ENCODE measurements at regions not wholly inside any gene's neighbourhood (a gene's known extent, or its start where the extent isn't known, plus 50 kb on each side); places are given as distances from the start of the nearest gene placed in this dataset.

DNA sequence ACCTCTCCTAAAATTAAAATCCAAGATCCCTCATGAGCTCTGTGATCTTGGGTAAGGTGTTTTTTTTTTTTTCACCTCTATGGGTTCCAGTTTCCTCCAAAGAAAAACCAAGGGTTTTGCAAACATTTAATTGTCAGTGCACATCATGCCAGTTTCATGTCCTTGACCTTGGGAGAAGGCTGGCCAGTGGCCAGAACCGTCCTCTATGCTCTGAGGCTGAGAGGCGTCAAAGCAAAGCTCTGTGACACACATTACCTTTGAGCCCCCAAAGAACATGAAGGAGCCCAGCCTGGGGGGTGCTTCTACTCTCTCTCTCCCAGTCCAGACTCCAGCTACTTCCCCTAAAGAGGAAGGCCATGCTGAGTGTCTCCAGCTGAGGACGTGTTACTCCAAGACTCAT lies 145.5 kb upstream of the TMEM132C start:
- no peak overlapping the region for H3K4me3 ChIP-seq (ENCODE audit: low read depth, low read length)

DNA sequence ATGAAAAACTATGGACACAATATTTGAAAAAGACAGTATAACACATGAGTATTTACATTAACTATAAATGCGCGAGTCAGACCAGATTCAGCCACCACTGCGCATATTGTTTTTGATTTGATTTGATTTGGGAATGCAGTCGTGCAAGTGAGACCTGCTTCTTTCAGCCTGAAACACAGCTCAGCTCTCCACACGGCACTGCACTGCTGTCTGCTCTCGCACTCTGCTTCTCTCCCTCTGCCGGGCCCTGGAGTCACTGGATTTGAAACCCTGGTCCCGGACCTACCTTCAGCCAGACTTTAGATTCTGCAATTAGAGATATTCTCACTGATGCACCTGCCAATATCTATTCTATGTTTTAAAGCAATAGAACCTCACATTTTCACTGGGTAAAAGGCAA lies 143.9 kb upstream of the TMEM132C start:
- Histone ChIP-seq H3K4me3 (ENCODE audit: low read depth, low read length) (no peak overlapping the region), H3K27ac (no peak overlapping the region), H3K27me3 (ENCODE audit: insufficient read depth, low read depth, severe bottlenecking) (no peaks in the 10 kb centered on the region), H3K36me3 (no peaks in the 10 kb centered on the region), H3K9me3 (ENCODE audit: severe bottlenecking) (no peaks in the 10 kb centered on the region)
- DNase-seq = no peak
- TF ChIP-seq, protein P1, sequence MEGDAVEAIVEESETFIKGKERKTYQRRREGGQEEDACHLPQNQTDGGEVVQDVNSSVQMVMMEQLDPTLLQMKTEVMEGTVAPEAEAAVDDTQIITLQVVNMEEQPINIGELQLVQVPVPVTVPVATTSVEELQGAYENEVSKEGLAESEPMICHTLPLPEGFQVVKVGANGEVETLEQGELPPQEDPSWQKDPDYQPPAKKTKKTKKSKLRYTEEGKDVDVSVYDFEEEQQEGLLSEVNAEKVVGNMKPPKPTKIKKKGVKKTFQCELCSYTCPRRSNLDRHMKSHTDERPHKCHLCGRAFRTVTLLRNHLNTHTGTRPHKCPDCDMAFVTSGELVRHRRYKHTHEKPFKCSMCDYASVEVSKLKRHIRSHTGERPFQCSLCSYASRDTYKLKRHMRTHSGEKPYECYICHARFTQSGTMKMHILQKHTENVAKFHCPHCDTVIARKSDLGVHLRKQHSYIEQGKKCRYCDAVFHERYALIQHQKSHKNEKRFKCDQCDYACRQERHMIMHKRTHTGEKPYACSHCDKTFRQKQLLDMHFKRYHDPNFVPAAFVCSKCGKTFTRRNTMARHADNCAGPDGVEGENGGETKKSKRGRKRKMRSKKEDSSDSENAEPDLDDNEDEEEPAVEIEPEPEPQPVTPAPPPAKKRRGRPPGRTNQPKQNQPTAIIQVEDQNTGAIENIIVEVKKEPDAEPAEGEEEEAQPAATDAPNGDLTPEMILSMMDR (IDR thresholded peaks at IDR 0.05; ENCODE audit: low read depth, low read length) = no peak

More for the DNA sequence above, 145.5 kb upstream of the TMEM132C start:
- H3K36me3 ChIP-seq = no peaks in the 10 kb centered on the region
- DNase-seq = no peak
- TF ChIP-seq, protein P1 (IDR thresholded peaks at IDR 0.05; ENCODE audit: low read depth, low read length) = no peak
- H3K27me3 ChIP-seq (ENCODE audit: insufficient read depth, low read depth, severe bottlenecking) = no peaks in the 10 kb centered on the region
- no peaks in the 10 kb centered on the region for H3K9me3 ChIP-seq (ENCODE audit: severe bottlenecking)
- H3K27ac ChIP-seq = no peak overlapping the region

DNA sequence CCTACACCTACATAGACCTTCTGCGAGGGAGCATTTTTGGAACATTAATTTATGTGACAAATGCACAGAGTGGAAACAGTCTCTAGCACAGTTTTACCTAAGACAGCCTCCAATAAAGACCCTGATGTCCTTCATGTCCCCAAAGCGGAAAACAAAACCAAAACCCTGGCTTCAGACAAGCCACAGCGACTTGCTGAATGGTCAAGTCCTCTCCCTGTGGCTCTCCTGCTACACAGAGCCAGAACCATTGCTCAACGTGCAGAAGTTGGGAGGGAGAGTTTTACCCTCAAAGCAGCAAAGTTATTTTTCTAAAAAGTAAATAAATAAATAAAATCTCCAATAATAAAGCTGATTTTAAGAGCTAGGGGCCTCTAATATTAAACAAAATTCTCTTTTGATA lies 135.0 kb upstream of the TMEM132C start:
- TF ChIP-seq, protein P1 (IDR thresholded peaks at IDR 0.05; ENCODE audit: low read depth, low read length) = no peak
- Histone ChIP-seq H3K4me3 (ENCODE audit: low read depth, low read length) (no peak overlapping the region), H3K36me3 (no peaks in the 10 kb centered on the region), H3K27ac (no peak overlapping the region), H3K27me3 (ENCODE audit: insufficient read depth, low read depth, severe bottlenecking) (no peaks in the 10 kb centered on the region), H3K9me3 (ENCODE audit: severe bottlenecking) (no peaks in the 10 kb centered on the region)
- no peak for DNase-seq

DNA sequence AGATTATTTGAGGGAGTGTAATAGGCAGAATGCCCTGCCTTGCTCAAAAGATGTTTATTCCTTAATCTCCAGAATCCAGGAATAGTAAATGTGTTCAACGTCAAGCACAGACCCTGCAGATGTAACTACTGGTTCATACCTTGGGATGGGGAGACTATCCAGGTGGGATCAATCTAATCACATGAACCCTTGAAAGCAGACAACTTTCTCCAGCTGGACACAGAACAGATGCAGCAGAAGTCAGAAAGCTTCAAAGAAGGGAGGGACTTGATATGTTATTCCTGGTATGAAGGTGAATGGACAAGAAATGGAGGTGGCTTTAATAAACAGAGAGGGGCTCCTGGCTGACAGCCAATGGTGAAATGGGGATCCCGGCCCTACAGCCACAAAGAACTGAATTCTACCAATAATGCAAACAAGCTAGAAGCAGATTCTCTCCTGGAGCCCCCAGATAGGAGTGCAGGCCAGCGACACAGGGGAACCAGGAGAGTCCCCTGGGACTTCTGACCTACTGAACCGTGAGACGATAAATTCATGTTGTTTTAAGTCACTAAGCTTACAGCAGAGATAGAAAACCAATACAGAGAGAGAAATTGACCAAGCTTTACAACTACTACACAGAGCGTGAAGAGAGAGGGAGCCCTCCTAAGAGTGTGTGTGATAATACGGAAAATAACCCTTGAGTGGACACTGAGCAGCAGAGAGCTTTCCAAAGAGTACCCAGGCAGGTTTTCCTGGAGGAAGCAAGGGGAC lies 133.5 kb upstream of the TMEM132C start:
- TF ChIP-seq, protein P1 (IDR thresholded peaks at IDR 0.05; ENCODE audit: low read depth, low read length) = no peak
- Histone ChIP-seq H3K4me3 (ENCODE audit: low read depth, low read length) (no peak overlapping the region), H3K27ac (no peak overlapping the region), H3K36me3 (no peaks in the 10 kb centered on the region), H3K9me3 (ENCODE audit: severe bottlenecking) (no peaks in the 10 kb centered on the region), H3K27me3 (ENCODE audit: insufficient read depth, low read depth, severe bottlenecking) (no peaks in the 10 kb centered on the region)
- DNase-seq = no peak

DNA sequence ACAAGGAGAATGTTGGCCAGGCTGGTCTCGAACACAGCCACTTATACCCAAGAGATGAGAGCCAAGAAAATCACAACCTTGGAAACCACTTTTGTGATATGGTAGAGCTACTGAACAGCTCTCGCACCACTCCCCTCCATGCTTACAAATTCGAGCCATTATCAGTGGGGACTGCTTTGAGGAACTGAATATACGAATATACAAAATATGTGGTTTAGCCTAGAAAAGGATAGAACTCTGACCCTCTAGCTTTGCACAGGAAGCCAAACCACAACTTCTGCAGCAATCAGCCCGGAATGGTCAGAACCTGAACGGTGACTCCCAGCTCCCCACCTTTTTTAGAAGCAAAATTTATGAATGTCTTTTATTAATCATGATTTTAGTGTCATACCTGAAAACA lies 129.8 kb upstream of the TMEM132C start:
- H3K9me3 ChIP-seq (ENCODE audit: severe bottlenecking) = no peaks in the 10 kb centered on the region
- no peak overlapping the region for H3K4me3 ChIP-seq (ENCODE audit: low read depth, low read length)
- TF ChIP-seq, protein P1 (IDR thresholded peaks at IDR 0.05; ENCODE audit: low read depth, low read length) = no peak
- H3K27ac ChIP-seq = no peak overlapping the region
- no peaks in the 10 kb centered on the region for H3K27me3 ChIP-seq (ENCODE audit: insufficient read depth, low read depth, severe bottlenecking)
- no peak for DNase-seq
- no peaks in the 10 kb centered on the region for H3K36me3 ChIP-seq

DNA sequence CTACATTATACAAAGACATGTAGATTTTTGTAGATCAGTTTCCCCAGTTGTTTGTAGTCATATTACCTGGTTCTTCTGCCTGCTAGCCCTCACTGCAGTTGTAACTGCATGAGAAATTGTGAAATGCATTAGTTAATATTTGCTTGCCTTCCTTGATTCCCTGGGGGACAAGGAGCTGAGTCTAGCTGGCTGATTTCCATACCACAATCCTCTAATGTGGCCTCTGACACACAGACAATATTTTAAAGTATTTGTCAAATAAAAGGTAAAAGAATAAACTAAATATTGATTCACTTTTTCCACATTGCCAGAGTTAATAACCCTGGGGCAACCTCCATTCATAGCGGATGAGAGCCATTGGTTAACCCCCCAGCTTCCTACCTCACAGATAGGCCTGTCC lies 128.8 kb upstream of the TMEM132C start:
- Histone ChIP-seq H3K27me3 (ENCODE audit: insufficient read depth, low read depth, severe bottlenecking) (no peaks in the 10 kb centered on the region), H3K27ac (no peak overlapping the region), H3K9me3 (ENCODE audit: severe bottlenecking) (no peaks in the 10 kb centered on the region), H3K36me3 (no peaks in the 10 kb centered on the region), H3K4me3 (ENCODE audit: low read depth, low read length) (no peak overlapping the region)
- no peak for DNase-seq
- TF ChIP-seq, protein P1 (IDR thresholded peaks at IDR 0.05; ENCODE audit: low read depth, low read length) = no peak
